Fibroblast of peridontal ligament (primary cell): ENCODE measurements at regions not wholly inside any gene's neighbourhood (a gene's known extent, or its start where the extent isn't known, plus 50 kb on each side); places are given as distances from the start of the nearest gene placed in this dataset.
"Not testable (repeated sequence)": the region's sequence is repeated elsewhere in the genome, so short reads cannot be mapped to it uniquely, and the experiment has no call there.

Experiments used
- DNase-seq: peaks from one replicate; pipeline ENCODE4 v3.0.0-alpha.2; 2010; ENCODE audit errors: extremely low read depth

- DNase-seq = peak; percentile 57
Measured at GRCh38 chr1:157368941-157369340, 183.4 kb downstream of the FCRL5 start.

- DNase-seq = no peak
Measured at GRCh38 chr1:157368363-157368762, 184.0 kb downstream of the FCRL5 start.

DNA sequence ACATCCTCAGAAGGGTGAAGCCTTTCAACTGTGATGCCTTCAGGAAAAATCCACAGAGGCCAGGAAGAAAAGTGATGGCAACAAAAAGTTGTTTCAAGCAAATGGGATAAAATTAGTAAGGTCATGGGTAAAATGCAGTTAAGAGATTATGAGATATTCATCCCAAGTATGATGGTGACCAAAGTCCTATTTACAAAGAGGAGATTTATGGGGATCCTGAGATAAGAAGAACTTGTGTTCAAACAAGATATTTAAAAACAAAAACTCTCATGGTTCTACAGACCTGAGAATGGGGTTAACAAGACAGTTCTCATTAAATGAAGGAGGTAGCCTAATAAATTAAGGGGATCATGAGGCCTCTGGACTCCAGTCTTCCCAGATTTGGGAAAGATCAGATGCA, 184.4 kb downstream of the FCRL5 start:
- DNase-seq = no peak

DNA sequence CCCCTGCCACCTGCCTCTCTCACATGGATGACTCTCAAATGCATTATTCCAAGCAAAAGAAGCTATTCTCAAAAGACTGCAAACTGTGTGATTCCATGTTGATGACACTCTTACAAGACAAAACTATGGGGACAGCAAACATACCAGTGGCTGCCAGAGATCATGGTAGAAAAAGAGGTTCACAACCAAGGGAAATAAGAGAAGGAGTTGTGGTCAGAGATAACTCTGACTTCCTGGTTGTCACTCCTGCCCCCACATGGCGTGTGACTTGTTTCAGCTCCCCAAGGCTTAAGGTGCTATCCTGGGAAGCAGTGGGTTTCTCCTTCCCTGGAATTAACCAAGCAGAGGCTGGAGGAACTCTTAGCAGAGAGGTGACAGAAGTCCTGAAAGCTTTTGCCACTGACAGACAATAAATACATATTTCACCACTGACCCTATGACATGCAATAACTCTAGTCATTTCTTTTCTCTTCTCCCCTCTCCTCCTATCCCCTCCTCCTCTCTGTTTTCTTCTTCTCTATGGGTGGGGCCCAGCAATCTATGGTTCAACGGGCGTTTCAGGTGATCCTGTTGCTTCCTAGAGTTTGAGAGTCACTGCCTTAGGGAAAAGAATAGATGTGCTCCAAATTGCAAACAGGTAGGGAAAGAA, 185.1 kb downstream of the FCRL5 start:
- no peak for DNase-seq

GRCh38 chr1:157364612-157365011, 187.7 kb downstream of the FCRL5 start:
- DNase-seq = no peak

DNA sequence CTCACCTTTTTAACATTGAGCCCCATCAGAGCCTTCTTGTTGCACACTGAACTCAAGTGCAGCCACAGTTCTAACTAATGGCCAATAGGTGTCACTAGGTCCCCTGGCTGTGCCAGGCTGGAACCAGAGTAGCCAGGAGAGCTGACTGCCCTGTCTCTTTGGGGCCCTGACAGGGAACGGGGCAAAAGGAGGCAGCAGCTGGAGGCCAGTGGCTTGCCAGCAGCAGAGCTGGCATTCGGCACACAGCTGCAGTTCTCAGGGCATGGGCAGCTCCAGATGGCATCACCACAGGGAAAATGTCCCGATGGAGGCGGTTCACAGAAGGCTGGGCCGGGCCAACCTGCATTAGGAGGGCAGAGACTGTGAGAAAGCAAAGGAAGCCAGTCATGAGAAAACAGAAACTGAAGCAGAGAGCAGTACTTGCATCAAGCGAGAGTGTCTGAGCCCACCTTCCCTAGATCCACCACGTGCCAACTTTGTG, 188.6 kb downstream of the FCRL5 start:
- peak; percentile 33 for DNase-seq

- no peak for DNase-seq
Measured at GRCh38 chr1:157360023-157360390, 192.3 kb downstream of the FCRL5 start.

GRCh38 chr1:157359314-157360022, 192.8 kb downstream of the FCRL5 start:
- peak; percentile 20 for DNase-seq

GRCh38 chr1:157357111-157357510, 195.2 kb downstream of the FCRL5 start:
- no peak for DNase-seq

DNA sequence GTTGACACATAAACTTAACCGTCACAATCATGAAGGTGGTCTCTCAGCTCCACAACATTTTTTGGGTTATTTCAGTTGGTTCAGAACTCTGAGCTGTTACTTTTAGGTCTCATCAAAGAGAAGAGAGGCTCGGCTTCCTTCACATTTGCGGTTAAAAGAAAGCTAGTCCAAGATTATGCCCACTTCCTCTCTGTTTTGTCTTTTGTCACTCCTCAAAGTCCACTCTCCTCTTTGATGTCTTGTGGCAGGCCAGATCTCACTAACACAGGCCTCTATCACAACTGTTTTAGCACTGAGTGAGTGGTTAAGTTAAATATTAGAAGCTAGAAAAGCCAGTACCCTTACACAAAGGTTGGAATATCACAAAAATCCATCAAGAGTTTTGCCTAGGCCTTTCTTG, 195.7 kb downstream of the FCRL5 start:
- no peak for DNase-seq

GRCh38 chr1:157353546-157353945, 198.8 kb downstream of the FCRL5 start:
- DNase-seq = no peak

GRCh38 chr1:157352817-157353408, 199.4 kb downstream of the FCRL5 start:
- no peak for DNase-seq

DNA sequence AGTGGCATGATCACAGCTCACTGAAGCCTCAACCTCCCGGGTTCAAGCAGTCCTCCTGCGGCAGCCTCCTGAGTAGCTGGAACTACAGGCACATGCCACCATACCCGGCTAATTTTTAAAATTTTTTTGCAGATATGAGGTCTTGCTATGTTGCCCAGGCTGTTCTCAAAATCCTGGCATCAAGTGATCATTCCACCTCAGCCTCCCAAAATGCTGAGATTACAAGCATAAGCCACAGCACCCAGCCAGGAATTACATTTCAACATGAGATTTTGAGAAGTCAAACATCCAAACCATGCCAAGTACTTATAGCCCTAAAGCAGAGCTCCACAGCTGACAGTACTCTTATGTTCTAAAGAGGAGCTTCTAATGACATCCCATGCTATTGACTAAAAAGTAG, 200.1 kb downstream of the FCRL5 start:
- DNase-seq = no peak

GRCh38 chr1:157351800-157352199, 200.5 kb downstream of the FCRL5 start:
- not testable (repeated sequence) for DNase-seq

DNA sequence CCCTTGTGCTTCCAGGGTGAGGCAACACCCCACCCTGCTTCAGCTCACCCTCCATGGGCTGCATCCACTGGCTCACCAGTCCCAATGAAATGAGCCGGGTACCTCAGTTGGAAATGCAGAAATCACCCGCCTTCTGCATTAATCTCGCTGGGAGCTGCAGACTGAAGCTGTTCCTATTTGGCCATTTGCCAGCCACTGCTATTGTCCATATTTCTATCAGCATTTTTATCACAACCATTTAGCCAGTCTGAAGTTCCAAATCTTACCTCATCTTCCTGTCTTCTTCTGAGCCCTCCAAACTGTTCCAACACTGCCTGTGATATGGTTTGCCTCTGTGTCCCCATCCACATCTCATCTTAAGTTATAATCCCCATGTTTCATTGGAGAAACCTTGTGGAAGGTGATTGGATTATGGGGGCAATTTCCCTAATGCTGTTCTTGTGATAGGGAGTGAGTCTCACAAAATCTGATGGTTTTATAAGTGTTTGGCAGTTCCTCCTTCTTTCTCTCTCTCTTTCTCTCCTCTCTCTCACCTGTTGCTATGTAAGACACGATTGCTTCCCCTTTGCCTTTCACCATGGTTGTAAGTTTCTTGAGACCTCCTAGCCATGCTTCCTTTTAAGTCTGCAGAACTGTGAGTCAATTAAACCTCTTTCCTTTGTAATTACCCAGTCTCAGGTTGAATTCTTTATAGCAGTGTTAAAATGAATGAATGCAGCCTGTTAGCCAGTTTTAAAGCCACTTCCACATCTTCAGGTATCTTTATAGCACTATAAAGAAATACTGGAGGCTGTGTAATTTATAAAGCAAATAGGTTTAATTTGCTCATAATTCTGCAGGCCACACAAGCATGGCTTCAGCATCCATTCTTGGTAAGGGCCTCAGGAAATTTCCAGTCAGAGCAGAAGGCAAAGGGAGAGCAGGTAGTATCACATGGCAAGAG, 203.5 kb downstream of the FCRL5 start:
- DNase-seq = no peak

DNA sequence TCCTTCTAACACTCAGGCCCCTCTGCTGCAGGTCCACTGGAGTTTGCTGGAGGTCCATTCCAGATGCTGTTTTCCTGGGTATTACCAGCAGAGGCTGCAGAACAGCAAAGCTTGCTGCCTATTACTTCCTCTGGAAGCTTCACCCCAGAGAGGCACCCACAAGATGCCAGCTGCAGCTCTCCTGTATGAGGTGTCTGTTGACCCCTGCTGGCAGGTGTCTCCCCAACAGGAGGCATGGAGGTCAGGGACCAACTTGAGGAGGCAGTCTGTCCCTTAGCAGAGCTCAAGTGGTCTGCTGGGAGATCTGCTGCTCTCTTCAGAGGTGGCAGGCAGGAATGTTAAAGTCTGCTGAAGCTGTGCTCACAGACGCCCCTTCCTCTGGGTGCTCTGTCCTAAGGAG, 204.8 kb downstream of the FCRL5 start:
- no peak for DNase-seq

DNA sequence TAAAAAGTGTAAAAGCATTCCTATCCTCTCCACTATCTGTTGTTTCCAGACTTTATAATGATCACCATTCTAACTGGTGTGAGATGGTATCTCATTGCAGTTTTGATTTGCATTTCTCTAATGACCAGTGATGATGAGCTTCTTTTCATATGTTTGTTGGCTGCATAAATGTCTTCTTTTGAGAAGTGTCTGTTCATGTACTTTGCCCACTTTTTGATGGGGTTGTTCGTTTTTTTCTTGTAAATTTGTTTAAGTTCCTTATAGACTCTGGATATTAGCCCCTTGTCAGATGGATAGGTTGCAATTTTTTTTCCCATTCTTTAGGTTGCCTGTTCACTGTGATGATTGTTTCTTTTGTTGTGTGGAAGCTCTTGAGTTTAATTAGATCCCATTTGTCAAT, 199.6 kb upstream of the ETV3 start:
- not testable (repeated sequence) for DNase-seq

DNA sequence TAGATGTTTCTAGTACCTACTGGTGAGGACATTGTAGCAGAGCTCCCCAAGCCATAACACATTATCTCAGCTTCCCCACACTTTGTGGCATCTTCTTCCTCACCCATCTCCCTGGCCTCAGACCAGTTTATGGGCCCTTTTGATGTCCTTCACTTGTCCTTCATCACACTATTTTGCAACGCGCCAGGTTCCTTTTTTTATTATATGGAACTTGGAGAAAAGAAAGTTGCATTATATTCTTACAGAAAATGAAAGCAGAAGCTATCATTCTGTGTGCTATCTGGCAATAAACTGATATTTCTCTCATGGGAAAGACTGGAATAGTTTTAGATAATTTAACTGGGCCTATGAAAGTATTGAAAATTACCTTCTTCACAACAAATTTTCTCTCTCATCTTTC, 196.9 kb upstream of the ETV3 start:
- no peak for DNase-seq

- DNase-seq = no peak
Measured at GRCh38 chr1:157334041-157334440, 195.8 kb upstream of the ETV3 start.

DNA sequence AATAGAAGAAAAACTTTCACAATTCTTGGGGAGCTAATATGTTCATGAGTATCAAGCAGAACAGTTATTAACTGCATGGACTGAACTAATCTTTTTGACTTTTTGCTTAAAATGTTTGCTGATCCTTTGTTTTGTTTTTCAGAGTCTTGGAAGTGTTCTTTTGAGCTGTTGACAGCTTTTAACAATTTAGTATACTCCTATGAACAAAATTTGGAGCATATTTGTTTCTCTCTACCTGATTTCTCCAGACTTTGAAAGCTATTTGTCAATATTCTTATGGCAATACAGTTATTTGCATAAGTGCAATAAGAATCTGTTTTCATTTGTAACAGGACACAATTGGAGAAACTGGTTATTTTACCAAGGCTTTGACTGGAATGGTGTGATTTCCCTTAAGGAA, 192.0 kb upstream of the ETV3 start:
- not testable (repeated sequence) for DNase-seq

DNA sequence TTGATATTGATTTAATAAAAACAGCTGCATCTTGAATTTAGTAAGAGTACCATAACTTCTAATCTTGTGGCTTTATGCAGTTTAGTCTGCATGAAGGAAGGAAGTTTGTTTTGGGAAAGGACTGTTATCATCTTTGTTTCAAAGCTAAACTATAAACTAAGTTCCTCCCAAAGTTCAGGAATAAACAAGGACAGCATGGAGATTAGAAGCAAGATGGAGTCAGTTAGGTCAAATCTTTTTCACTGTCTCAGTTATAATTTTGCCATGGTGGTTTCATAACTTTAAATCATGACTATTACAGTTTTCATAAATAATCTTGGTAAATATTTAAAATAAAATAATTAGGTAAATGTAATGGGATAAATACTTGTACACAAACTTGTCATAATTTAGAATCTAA, 189.9 kb upstream of the ETV3 start:
- DNase-seq = not testable (repeated sequence)
